ENCODE measurements at regions not wholly inside any gene's neighbourhood (a gene's known extent, or its start where the extent isn't known, plus 50 kb on each side); places are given as distances from the start of the nearest gene placed in this dataset.

DNA sequence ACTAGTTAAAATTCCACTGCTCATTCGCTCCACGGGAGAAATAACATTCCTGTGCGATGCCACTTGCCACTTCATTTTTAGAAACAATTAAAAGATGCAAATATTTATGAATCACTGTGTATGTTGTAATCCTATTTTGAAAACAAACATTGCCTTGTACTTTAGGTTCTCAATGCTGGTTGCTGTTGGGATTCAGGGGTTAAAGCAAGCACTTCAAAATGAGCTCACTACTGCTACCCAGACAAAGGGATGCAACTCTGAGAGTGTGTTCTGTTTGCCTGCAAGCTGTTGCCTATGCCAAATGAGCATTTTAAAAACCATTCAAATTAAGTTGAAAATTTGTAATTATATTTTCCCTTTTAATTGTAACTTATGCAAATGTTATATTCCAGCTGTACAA, 87.5 kb downstream of the RWDD3 start:
- intact Hi-C loops (cut with micrococcal nuclease; ENCODE audit: unreplicated experiment), result no loop called here

DNA sequence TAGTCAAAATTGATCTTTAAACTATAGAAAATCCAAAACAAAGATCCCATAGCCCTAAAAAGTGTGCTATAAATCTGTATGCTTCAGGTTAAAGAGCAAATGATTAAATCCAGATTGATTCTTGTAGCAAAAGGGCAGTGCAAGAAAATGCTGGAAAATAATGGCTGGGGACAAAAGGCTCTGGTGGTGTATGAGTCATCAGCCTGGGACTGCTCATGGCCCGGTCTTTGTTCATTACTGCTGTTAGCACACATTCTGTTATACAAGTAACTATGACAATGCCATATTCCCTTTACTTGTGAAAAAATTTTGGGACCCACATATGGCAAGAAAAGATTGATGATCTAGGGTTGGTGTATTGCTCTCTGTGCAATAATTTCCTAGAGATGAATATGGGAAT, 89.1 kb downstream of the RWDD3 start:
- Histone ChIP-seq H3K27ac (no peak overlapping the region), H3K9me2 (ENCODE audit: insufficient read depth) (no peaks in the 10 kb centered on the region), H2AFZ (no peak overlapping the region), H3K4me2 (no peak overlapping the region), H3K9me3 (ENCODE audit: insufficient read depth, low read depth) (no peaks in the 10 kb centered on the region), H3F3A (ENCODE audit: insufficient read depth, low read depth) (no peaks in the 10 kb centered on the region), H3K27me3 (ENCODE audit: insufficient read depth, low read depth) (peaks cover 40% of the 10 kb centered on the region), H3K4me1 (replicated peaks; ENCODE audit: insufficient read depth) (no peaks in the 10 kb centered on the region), H3K79me2 (ENCODE audit: low read depth) (no peaks in the 10 kb centered on the region), H3K36me3 (ENCODE audit: low read depth) (no peaks in the 10 kb centered on the region), H3K4me3 (no peak overlapping the region), H4K20me1 (ENCODE audit: insufficient read depth) (no peaks in the 10 kb centered on the region)
- TF ChIP-seq EZH2 (IDR thresholded peaks at IDR 0.05; ENCODE audit: low read depth), result no peak
- TF ChIP-seq, protein P1, sequence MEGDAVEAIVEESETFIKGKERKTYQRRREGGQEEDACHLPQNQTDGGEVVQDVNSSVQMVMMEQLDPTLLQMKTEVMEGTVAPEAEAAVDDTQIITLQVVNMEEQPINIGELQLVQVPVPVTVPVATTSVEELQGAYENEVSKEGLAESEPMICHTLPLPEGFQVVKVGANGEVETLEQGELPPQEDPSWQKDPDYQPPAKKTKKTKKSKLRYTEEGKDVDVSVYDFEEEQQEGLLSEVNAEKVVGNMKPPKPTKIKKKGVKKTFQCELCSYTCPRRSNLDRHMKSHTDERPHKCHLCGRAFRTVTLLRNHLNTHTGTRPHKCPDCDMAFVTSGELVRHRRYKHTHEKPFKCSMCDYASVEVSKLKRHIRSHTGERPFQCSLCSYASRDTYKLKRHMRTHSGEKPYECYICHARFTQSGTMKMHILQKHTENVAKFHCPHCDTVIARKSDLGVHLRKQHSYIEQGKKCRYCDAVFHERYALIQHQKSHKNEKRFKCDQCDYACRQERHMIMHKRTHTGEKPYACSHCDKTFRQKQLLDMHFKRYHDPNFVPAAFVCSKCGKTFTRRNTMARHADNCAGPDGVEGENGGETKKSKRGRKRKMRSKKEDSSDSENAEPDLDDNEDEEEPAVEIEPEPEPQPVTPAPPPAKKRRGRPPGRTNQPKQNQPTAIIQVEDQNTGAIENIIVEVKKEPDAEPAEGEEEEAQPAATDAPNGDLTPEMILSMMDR (conservative IDR thresholded peaks at IDR 0.05), result no peak
- no TSS peak for BruUV-seq (replicated peaks)
- CTCF ChIA-PET, result no interaction called here
- POLR2A ChIA-PET (ENCODE audit: unreplicated experiment), result no interaction called here
- intact Hi-C loops (cut with micrococcal nuclease; ENCODE audit: unreplicated experiment), result no loop called here
- DNase-seq, result no peak

More for the DNA sequence above, 87.5 kb downstream of the RWDD3 start:
- no peaks in the 10 kb centered on the region for H3K36me3 ChIP-seq (ENCODE audit: low read depth)
- H2AFZ ChIP-seq, result no peak overlapping the region
- no peaks in the 10 kb centered on the region for H3K79me2 ChIP-seq (ENCODE audit: low read depth)
- TF ChIP-seq EZH2 (IDR thresholded peaks at IDR 0.05; ENCODE audit: low read depth), result no peak
- TF ChIP-seq, protein P1 (conservative IDR thresholded peaks at IDR 0.05), result no peak
- no peaks in the 10 kb centered on the region for H4K20me1 ChIP-seq (ENCODE audit: insufficient read depth)
- no TSS peak for BruUV-seq (replicated peaks)
- H3K4me2 ChIP-seq, result no peak overlapping the region
- no peaks in the 10 kb centered on the region for H3K9me2 ChIP-seq (ENCODE audit: insufficient read depth)
- no peak overlapping the region for H3K27ac ChIP-seq
- no peaks in the 10 kb centered on the region for H3K9me3 ChIP-seq (ENCODE audit: insufficient read depth, low read depth)
- no peaks in the 10 kb centered on the region for H3F3A ChIP-seq (ENCODE audit: insufficient read depth, low read depth)
- H3K27me3 ChIP-seq (ENCODE audit: insufficient read depth, low read depth), result peaks cover 43% of the 10 kb centered on the region
- DNase-seq, result no peak
- no peaks in the 10 kb centered on the region for H3K4me1 ChIP-seq (replicated peaks; ENCODE audit: insufficient read depth)
- no peak overlapping the region for H3K4me3 ChIP-seq
- ChIA-PET POLR2A (ENCODE audit: unreplicated experiment) (no interaction called here), CTCF (no interaction called here)

DNA sequence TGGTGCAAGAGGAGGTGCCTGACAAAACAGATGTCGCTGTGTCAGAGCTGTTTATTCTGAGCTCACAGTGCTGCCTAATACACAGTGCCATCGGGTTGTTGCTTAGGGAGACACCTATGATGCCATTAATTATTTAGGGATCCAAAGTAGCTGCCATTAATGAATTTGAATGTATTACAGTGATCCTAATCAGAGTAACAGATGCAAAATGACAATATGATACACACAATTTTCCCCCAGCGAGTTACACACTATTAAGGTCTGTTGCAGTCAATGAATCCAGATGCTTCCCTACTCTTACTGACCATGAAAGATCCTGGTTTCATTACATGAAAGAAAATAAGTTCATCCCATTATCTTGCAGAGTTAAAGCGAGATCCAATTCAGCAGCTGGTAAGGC, 91.3 kb downstream of the RWDD3 start:
- DNase-seq, result no peak
- H3K4me2 ChIP-seq, result no peak overlapping the region
- peaks cover 34% of the 10 kb centered on the region for H3K27me3 ChIP-seq (ENCODE audit: insufficient read depth, low read depth)
- no peak overlapping the region for H3K4me3 ChIP-seq
- H2AFZ ChIP-seq, result no peak overlapping the region
- H3K36me3 ChIP-seq (ENCODE audit: low read depth), result no peaks in the 10 kb centered on the region
- no TSS peak for BruUV-seq (replicated peaks)
- TF ChIP-seq, protein P1 (conservative IDR thresholded peaks at IDR 0.05), result no peak
- no peak for TF ChIP-seq EZH2 (IDR thresholded peaks at IDR 0.05; ENCODE audit: low read depth)
- ChIA-PET POLR2A (ENCODE audit: unreplicated experiment) (no interaction called here), CTCF (no interaction called here)
- no peaks in the 10 kb centered on the region for H4K20me1 ChIP-seq (ENCODE audit: insufficient read depth)
- H3K27ac ChIP-seq, result no peak overlapping the region
- intact Hi-C loops (cut with micrococcal nuclease; ENCODE audit: unreplicated experiment), result no loop called here
- 0 out of 2 replicates have a peak, but pooled peaks cover 8% of the 10 kb centered on the region for H3K9me2 ChIP-seq (ENCODE audit: insufficient read depth)
- H3F3A ChIP-seq (ENCODE audit: insufficient read depth, low read depth), result no peaks in the 10 kb centered on the region
- H3K79me2 ChIP-seq (ENCODE audit: low read depth), result no peaks in the 10 kb centered on the region
- H3K9me3 ChIP-seq (ENCODE audit: insufficient read depth, low read depth), result no peaks in the 10 kb centered on the region
- no peaks in the 10 kb centered on the region for H3K4me1 ChIP-seq (replicated peaks; ENCODE audit: insufficient read depth)

Measured in PC-9 (cell line).